IMR-90 (cell line): ENCODE measurements at regions not wholly inside any gene's neighbourhood (a gene's known extent, or its start where the extent isn't known, plus 50 kb on each side); places are given as distances from the start of the nearest gene placed in this dataset.

ENCODE experiments used
- ATAC-seq: fragments of 200-7000 bp; cut with Tn5 transposase; 2 replicates; pipeline ENCODE4 v1.9.1; 2020; ENCODE audit warnings: low read depth, mild to moderate bottlenecking, moderate library complexity
- BruUV-seq: library from RNA; stranded (reverse); fragments of 400-500 nt; replicated peaks from 2 replicates; lab custom pipeline; 2021; lab: Mats Ljungman, UMichigan
- CTCF ChIA-PET: fragments of 300-600 bp; formaldehyde crosslinking; extraction: SDS; loops from one replicate; lab custom pipeline; 2021; ENCODE audit warnings: antibody characterized with exemption; lab: Yijun Ruan, JAX
- POLR2A ChIA-PET: fragments of 300-600 bp; sonication (Branson Sonifier 250); formaldehyde crosslinking; loops from one replicate; lab custom pipeline; 2022; ENCODE audit warnings: antibody characterized with exemption; ENCODE audit not compliant: unreplicated experiment; lab: Charles Lee
- DNase-seq: peaks from one replicate; pipeline ENCODE4 v3.0.0; 2013
- H2AFZ ChIP-seq: replicated peaks from 2 replicates; pipeline ENCODE3; 2013; ENCODE audit warnings: low read length, mild to moderate bottlenecking; ENCODE audit not compliant: poor library complexity
- H2AK5ac ChIP-seq: 2 replicates; pipeline ENCODE4 v1.6.1; 2013; ENCODE audit warnings: low read depth, low read length, inconsistent platforms
- H2AK9ac ChIP-seq: replicated peaks from 2 replicates; pipeline ENCODE3; 2013; ENCODE audit warnings: mild to moderate bottlenecking, low read depth, low read length, moderate library complexity; ENCODE audit not compliant: poor library complexity
- H2BK120ac ChIP-seq: 2 replicates; pipeline ENCODE4 v1.6.1; 2013; ENCODE audit warnings: low read depth, low read length, inconsistent platforms
- H2BK15ac ChIP-seq: 3 replicates; pipeline ENCODE4 v1.6.1; 2013; ENCODE audit warnings: low read depth, low read length, inconsistent platforms
- H2BK20ac ChIP-seq: 2 replicates; pipeline ENCODE4 v1.6.1; 2013; ENCODE audit warnings: low read depth, mild to moderate bottlenecking, inconsistent platforms, low read length, moderate library complexity
- H2BK5ac ChIP-seq: 2 replicates; pipeline ENCODE4 v1.6.1; 2013; ENCODE audit warnings: mild to moderate bottlenecking, low read depth, low read length, inconsistent platforms; ENCODE audit not compliant: poor library complexity, severe bottlenecking
- H3K14ac ChIP-seq: replicated peaks from 2 replicates; pipeline ENCODE4 v1.6.1; 2013; ENCODE audit warnings: low read depth, low read length, inconsistent platforms
- H3K18ac ChIP-seq: 2 replicates; pipeline ENCODE4 v1.6.1; 2013; ENCODE audit warnings: low read depth, low read length, control low read depth
- H3K23ac ChIP-seq: 2 replicates; pipeline ENCODE4 v1.6.1; 2013; ENCODE audit warnings: low read depth, low read length, inconsistent platforms
- H3K27ac ChIP-seq: 2 replicates; pipeline ENCODE4 v1.5.1; 2013; ENCODE audit warnings: mild to moderate bottlenecking, control low read depth, low read length; ENCODE audit not compliant: insufficient read depth
- H3K27me3 ChIP-seq: 2 replicates; pipeline ENCODE4 v1.6.1; 2013; ENCODE audit warnings: low read length; ENCODE audit not compliant: control insufficient read depth, insufficient read depth
- H3K36me3 ChIP-seq: 2 replicates; pipeline ENCODE4 v1.6.1; 2013; ENCODE audit warnings: low read length, mixed read lengths; ENCODE audit not compliant: control insufficient read depth, insufficient read depth
- H3K4ac ChIP-seq: 2 replicates; pipeline ENCODE4 v1.6.1; 2013; ENCODE audit warnings: low read depth, low read length, inconsistent platforms
- H3K4me1 ChIP-seq: 2 replicates; pipeline ENCODE4 v1.6.1; 2013; ENCODE audit warnings: low read length, mixed read lengths; ENCODE audit not compliant: control insufficient read depth, insufficient read depth
- H3K4me2 ChIP-seq: 2 replicates; pipeline ENCODE4 v1.6.1; 2013; ENCODE audit warnings: low read depth, mild to moderate bottlenecking, control low read depth, low read length, moderate library complexity
- H3K4me3 ChIP-seq: 2 replicates; pipeline ENCODE4 v1.5.1; 2013; ENCODE audit warnings: low read depth, mild to moderate bottlenecking, control low read depth, low read length, moderate library complexity; ENCODE audit not compliant: insufficient read depth
- H3K56ac ChIP-seq: 2 replicates; pipeline ENCODE4 v1.6.1; 2013; ENCODE audit warnings: low read length, inconsistent platforms; ENCODE audit not compliant: insufficient read depth; ENCODE audit errors: extremely low read depth
- H3K79me1 ChIP-seq, 2 experiments: 2 replicates each; pipeline ENCODE4 v1.6.1; 2013; ENCODE audit warnings: low read length in 2 of 2, inconsistent platforms in 1 of 2, low read depth in 1 of 2
- H3K9ac ChIP-seq: 2 replicates; pipeline ENCODE4 v1.6.1; 2013; ENCODE audit warnings: low read depth, low read length, control low read depth
- H3K9me1 ChIP-seq: 2 replicates; pipeline ENCODE4 v1.6.1; 2013; ENCODE audit warnings: low read length, inconsistent platforms; ENCODE audit not compliant: insufficient read depth
- H3K9me3 ChIP-seq: 2 replicates; pipeline ENCODE4 v1.6.1; 2013; ENCODE audit warnings: low read length; ENCODE audit not compliant: control insufficient read depth, insufficient read depth
- H4K20me1 ChIP-seq: 2 replicates; pipeline ENCODE4 v1.6.1; 2013; ENCODE audit warnings: low read length, inconsistent platforms; ENCODE audit not compliant: insufficient read depth
- H4K5ac ChIP-seq: 2 replicates; pipeline ENCODE4 v1.6.1; 2013; ENCODE audit warnings: mild to moderate bottlenecking, low read depth, low read length, control low read depth
- H4K8ac ChIP-seq, 2 experiments: 2 replicates each; pipeline ENCODE4 v1.6.1; 2013; ENCODE audit warnings: low read depth in 2 of 2, low read length in 2 of 2, control low read depth in 1 of 2, inconsistent platforms in 1 of 2
- H4K91ac ChIP-seq: 2 replicates; pipeline ENCODE4 v1.6.1; 2013; ENCODE audit warnings: low read depth, low read length, inconsistent platforms; ENCODE audit not compliant: insufficient read depth
- BHLHE40 ChIP-seq: fragments of 150-350 bp; IDR thresholded peaks from 2 replicates; pipeline ENCODE4 v1.6.1; 2016; ENCODE audit warnings: mild to moderate bottlenecking, low read depth, low read length
- CEBPB ChIP-seq: IDR thresholded peaks from 2 replicates; pipeline ENCODE4 v1.6.1; 2012; ENCODE audit warnings: low read depth, low read length, improper control_type of control experiment
- CHD1 ChIP-seq: IDR thresholded peaks from 2 replicates; pipeline ENCODE4 v1.6.1; 2012; ENCODE audit warnings: low read depth, low read length, improper control_type of control experiment
- ELK1 ChIP-seq: fragments of 150-350 bp; IDR thresholded peaks from 2 replicates; pipeline ENCODE4 v1.6.1; 2016; ENCODE audit warnings: low read depth, mild to moderate bottlenecking, low read length, moderate library complexity, borderline replicate concordance
- FOS ChIP-seq: fragments of 150-350 bp; IDR thresholded peaks from 2 replicates; pipeline ENCODE4 v1.6.1; 2016; ENCODE audit warnings: low read depth, low read length
- MAFK ChIP-seq: IDR thresholded peaks from 2 replicates; pipeline ENCODE4 v1.6.1; 2012; ENCODE audit warnings: low read depth, low read length, improper control_type of control experiment
- MAZ ChIP-seq: IDR thresholded peaks from 2 replicates; pipeline ENCODE4 v1.6.1; 2012; ENCODE audit warnings: low read depth, mild to moderate bottlenecking, low read length, improper control_type of control experiment, moderate library complexity, borderline replicate concordance
- MXI1 ChIP-seq: IDR thresholded peaks from 2 replicates; pipeline ENCODE4 v1.6.1; 2012; ENCODE audit warnings: low read depth, mild to moderate bottlenecking, low read length, moderate library complexity, borderline replicate concordance
- NFE2L2 ChIP-seq: fragments of 150-350 bp; IDR thresholded peaks from 2 replicates; pipeline ENCODE4 v1.6.1; 2016; ENCODE audit warnings: low read depth, mild to moderate bottlenecking, low read length
- POLR2A ChIP-seq: IDR thresholded peaks from 2 replicates; pipeline ENCODE4 v1.6.1; 2012; ENCODE audit warnings: mild to moderate bottlenecking, low read depth, low read length
- RAD21 ChIP-seq: IDR thresholded peaks from 2 replicates; pipeline ENCODE4 v1.6.1; 2012; ENCODE audit warnings: low read length, improper control_type of control experiment
- RCOR1 ChIP-seq: IDR thresholded peaks from 2 replicates; pipeline ENCODE4 v1.6.1; 2012; ENCODE audit warnings: mild to moderate bottlenecking, low read length, improper control_type of control experiment; ENCODE audit not compliant: insufficient replicate concordance
- RFX5 ChIP-seq: IDR thresholded peaks from 2 replicates; pipeline ENCODE4 v1.8.0; 2012; ENCODE audit warnings: low read depth, mild to moderate bottlenecking, low read length, moderate library complexity
- SMC3 ChIP-seq: fragments of 150-350 bp; IDR thresholded peaks from 2 replicates; pipeline ENCODE4 v1.6.1; 2016; ENCODE audit warnings: low read depth, mild to moderate bottlenecking, antibody characterized with exemption, low read length, moderate library complexity
- USF2 ChIP-seq: fragments of 150-350 bp; IDR thresholded peaks from 2 replicates; pipeline ENCODE4 v1.6.1; 2017; ENCODE audit warnings: mild to moderate bottlenecking, antibody characterized with exemption, low read length, low read depth
- WGBS, 2 experiments: methylation state at CpG; one replicate each; pipeline versions ENCODE4 v1.1.5 to v1.1.7; 2013; ENCODE audit warnings: missing lambda C conversion rate in 2 of 2; ENCODE audit not compliant: insufficient read length in 1 of 2; ENCODE audit errors: extremely low coverage in 2 of 2; 5-methylcytosine and 5-hydroxymethylcytosine counted together
- dilution Hi-C: fragments of 300-500 bp; cut with HindIII; formaldehyde crosslinking; loops from one replicate; pipeline ENCODE4 v1.14.3; 2018; ENCODE audit warnings: low sequenced_read_pairs; ENCODE audit not compliant: unreplicated experiment
- in situ Hi-C: fragments of 300-500 bp; cut with MboI; formaldehyde crosslinking; loops from 3 replicates; pipeline ENCODE4 v1.14.3; 2019; ENCODE audit warnings: low sequenced_read_pairs, inconsistent platforms, mixed read lengths
- intact Hi-C: fragments of 100-400 bp; cut with micrococcal nuclease; formaldehyde crosslinking; loops from 2 replicates; pipeline ENCODE4 v1.10.0; 2022
- TF ChIP-seq, protein P1 (sequence below): conservative IDR thresholded peaks from 2 replicates; pipeline ENCODE4 v1.5.1; 2012; ENCODE audit warnings: mild to moderate bottlenecking, low read depth, low read length, improper control_type of control experiment

DNA sequence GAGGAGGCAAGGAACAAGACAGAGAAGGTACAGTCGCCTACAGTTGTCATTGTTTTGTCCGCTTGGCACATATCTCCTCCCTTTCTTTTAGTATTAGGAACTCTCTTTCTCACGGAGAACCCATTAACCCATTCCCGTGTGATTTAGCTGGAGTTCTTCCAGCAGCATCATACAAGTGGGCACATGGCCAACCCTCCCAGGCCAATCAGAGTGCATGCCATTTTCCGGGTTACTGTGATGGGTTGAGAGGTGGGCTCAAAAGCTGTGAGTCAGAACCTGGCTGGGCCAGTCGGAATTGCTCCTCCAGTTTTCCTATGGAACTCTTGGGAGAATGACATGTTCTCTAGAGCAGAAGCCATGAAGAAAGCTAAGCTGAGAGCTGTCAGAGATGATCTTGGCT, 83.1 kb upstream of the SOD1 start:
- Histone ChIP-seq H4K20me1 (no peaks in the 10 kb centered on the region), H3K18ac (no peak overlapping the region), H3K4ac (no peak overlapping the region), H3K79me1 (no peaks in the 10 kb centered on the region), H4K91ac (no peak overlapping the region), H4K5ac (no peak overlapping the region), H3K27me3 (peaks cover 2% of the 10 kb centered on the region; the same call in 1 of the 2 replicates), H2BK5ac (no peak overlapping the region), H3K27ac (no peak overlapping the region), H3K9me1 (no peaks in the 10 kb centered on the region), H3K4me1 (no peaks in the 10 kb centered on the region), H3K14ac (no peak overlapping the region), H3K9ac (no peak overlapping the region), H4K8ac (no peak overlapping the region), H2AK9ac (no peak overlapping the region), H2BK20ac (no peak overlapping the region), H2AK5ac (no peak overlapping the region), H3K56ac (no peak overlapping the region), H3K4me3 (no peak overlapping the region), H2BK15ac (no peak overlapping the region), H2BK120ac (no peak overlapping the region), H3K9me3 (no peaks in the 10 kb centered on the region), H2AFZ (no peak overlapping the region), H3K4me2 (no peak overlapping the region), H3K36me3 (no peaks in the 10 kb centered on the region), H3K23ac (no peak overlapping the region)
- ATAC-seq (no peak), DNase-seq (no peak)
- intact Hi-C loops = no loop called here
- no TSS peak for BruUV-seq
- in situ Hi-C loops = no loop called here
- ChIA-PET CTCF (no interaction called here), POLR2A (no interaction called here)
- no peak for TF ChIP-seq NFE2L2
- TF ChIP-seq CHD1 = no peak
- TF ChIP-seq MAZ = no peak
- TF ChIP-seq RAD21 = no peak
- no peak for TF ChIP-seq FOS
- TF ChIP-seq, protein P1, sequence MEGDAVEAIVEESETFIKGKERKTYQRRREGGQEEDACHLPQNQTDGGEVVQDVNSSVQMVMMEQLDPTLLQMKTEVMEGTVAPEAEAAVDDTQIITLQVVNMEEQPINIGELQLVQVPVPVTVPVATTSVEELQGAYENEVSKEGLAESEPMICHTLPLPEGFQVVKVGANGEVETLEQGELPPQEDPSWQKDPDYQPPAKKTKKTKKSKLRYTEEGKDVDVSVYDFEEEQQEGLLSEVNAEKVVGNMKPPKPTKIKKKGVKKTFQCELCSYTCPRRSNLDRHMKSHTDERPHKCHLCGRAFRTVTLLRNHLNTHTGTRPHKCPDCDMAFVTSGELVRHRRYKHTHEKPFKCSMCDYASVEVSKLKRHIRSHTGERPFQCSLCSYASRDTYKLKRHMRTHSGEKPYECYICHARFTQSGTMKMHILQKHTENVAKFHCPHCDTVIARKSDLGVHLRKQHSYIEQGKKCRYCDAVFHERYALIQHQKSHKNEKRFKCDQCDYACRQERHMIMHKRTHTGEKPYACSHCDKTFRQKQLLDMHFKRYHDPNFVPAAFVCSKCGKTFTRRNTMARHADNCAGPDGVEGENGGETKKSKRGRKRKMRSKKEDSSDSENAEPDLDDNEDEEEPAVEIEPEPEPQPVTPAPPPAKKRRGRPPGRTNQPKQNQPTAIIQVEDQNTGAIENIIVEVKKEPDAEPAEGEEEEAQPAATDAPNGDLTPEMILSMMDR = no peak
- TF ChIP-seq CEBPB = no peak
- TF ChIP-seq SMC3 = no peak
- TF ChIP-seq RFX5 = no peak
- no peak for TF ChIP-seq BHLHE40
- no peak for TF ChIP-seq ELK1
- TF ChIP-seq MXI1 = no peak
- no peak for TF ChIP-seq RCOR1
- no peak for TF ChIP-seq USF2
- no peak for TF ChIP-seq POLR2A
- TF ChIP-seq MAFK = no peak
- no CpG with 5 or more reads among the region's 6 CpGs for WGBS, 2 experiments
- dilution Hi-C loops = no loop called here
